ENCODE measurements at regions not wholly inside any gene's neighbourhood (a gene's known extent, or its start where the extent isn't known, plus 50 kb on each side); places are given as distances from the start of the nearest gene placed in this dataset.

- intact Hi-C loops (cut with DNase I), result no loop called here
- H3K4me1 ChIP-seq, result no peaks in the 10 kb centered on the region
- no peaks in the 10 kb centered on the region for H3K36me3 ChIP-seq
- TF ChIP-seq POLR2A (IDR thresholded peaks at IDR 0.05) (no peak), CTCF (IDR thresholded peaks at IDR 0.05) (no peak)
- H3K27me3 ChIP-seq, result no peaks in the 10 kb centered on the region
- H3K9me3 ChIP-seq, result no peaks in the 10 kb centered on the region
- no peak for DNase-seq
- no peak overlapping the region for H3K27ac ChIP-seq
- 33 to 47% methylated on average over 3 to 4 of the region's 4 CpGs for WGBS, 2 donors
- no peak overlapping the region for H3K4me3 ChIP-seq (replicated peaks in 1 of 3)
Measured at GRCh38 chr2:118312969-118313756, 224.9 kb downstream of the INSIG2 start.

DNA sequence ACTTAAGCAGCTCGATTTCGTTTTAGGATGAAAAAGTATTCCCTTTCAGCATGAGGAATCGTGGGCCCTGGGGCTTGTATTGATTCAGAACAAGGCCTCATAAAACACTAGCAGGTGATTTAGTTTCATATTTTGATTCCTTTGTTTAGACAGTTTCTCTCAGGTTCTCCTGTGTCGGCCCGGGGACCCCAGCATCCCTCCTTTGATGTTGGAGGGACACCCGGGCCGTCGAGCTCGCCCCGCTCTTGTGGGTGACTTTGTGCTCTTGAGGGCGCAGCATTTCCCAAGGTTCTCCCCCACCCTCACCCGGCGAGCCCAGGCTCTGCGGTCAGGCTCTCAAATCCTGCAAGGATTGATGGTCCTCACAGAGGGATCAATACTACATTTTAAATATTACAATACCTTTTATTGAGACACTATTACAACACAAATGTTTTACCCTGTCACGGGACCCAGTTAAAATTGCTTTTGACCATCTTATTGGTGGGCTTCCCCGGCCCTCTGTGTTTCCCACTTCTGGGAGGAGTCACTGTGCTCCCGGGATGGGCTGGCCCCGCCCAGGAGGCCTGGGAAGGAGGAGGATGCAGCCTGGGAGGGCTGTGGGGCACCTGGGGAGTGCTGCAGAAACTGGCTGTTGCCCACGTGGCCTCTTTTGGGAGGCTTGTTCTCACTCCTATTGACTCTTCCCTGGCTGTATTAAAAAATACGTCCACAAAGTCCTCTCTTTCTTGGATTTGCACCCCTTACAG is 222.6 kb downstream of the INSIG2 start:
- DNase-seq, result peak in 1 of 2 donors; percentile 3
- Histone ChIP-seq H3K9me3 (no peaks in the 10 kb centered on the region), H3K27me3 (no peaks in the 10 kb centered on the region), H3K27ac (no peak overlapping the region), H3K36me3 (no peaks in the 10 kb centered on the region), H3K4me3 (replicated peaks in 1 of 3) (peak overlapping the region in 2 of 3 donors; percentile 42 to 69), H3K4me1 (no peaks in the 10 kb centered on the region)
- intact Hi-C loops (cut with DNase I), result no loop called here
- no peak for TF ChIP-seq POLR2A (IDR thresholded peaks at IDR 0.05)
- TF ChIP-seq CTCF (IDR thresholded peaks at IDR 0.05), result no peak
- WGBS, 2 donors, result 33 to 37% methylated on average over 20 of the region's 20 CpGs

DNA sequence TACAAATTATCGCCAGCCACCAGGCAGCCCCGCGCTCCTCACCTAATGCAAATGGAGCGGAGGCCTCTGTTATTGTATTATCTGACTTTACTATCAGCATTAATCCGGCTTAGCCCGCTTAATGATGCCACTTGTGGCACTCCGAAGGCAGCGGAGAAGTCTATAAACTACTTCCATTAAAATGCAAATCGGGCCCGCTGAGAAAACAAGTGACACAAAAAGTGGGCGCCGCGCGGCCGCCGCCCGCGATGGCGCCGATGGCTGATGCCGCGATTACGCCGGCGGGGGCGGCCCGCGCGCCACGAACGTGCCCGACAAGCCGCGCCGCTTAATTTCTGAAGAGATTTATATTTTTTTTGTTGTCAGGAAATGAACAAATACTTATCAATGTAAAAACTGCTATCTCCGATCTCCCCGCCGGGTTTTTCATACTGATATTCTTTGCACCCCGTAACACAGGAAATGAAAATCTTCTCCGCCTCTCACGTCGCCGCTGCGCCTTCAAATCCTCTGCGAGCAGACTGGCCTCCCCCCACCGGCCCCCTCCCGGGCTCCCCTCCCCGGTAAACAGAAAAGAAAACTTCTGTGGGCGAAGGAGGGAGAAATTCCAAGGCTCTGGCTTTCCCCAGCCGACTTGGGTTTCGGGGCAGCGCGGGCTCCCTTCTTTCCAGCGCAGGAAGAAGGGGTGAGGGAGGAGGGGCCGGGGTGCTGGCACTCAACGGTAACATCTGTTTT is 221.8 kb downstream of the INSIG2 start:
- DNase-seq, result peak; percentile 30 to 37
- TF ChIP-seq CTCF (IDR thresholded peaks at IDR 0.05), result no peak
- TF ChIP-seq POLR2A (IDR thresholded peaks at IDR 0.05), result no peak
- intact Hi-C loops (cut with DNase I), result no loop called here

DNA sequence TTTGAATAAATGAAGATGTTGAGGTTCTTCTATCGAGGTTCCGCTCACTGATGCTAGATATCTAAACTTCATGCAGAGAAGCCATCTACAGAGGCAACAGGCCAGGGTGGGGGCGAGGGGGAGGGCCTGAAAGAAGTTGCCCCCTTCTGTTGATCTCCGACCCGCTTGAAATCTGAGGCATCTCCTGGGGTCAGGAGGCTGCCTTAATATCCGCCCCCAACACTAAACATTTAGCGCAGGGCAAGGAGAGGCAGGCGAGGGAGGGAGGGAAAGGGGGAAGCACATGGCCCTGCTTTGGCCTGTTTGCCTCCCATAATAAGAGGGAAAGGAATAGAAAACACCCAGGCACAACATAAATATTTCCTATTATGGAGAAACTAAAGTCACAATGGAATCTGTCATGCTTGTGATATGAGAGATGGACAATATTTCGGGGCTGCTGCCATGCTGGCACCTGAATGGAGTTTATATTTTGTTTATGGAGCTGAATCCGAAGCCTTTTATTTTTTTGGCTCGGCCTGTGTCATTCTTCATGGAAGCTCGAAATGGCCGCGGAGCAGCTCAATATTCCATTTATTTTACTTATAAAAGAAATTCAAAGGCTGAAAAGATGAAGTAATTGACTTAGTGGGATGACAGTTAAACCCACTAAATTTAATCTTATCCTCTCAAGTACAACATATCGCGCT is 221.1 kb downstream of the INSIG2 start:
- H3K9me3 ChIP-seq, result no peaks in the 10 kb centered on the region
- no peaks in the 10 kb centered on the region for H3K36me3 ChIP-seq
- no peak overlapping the region for H3K27ac ChIP-seq
- no peaks in the 10 kb centered on the region for H3K27me3 ChIP-seq
- peak in 1 of 2 donors; percentile 1 for DNase-seq
- no peaks in the 10 kb centered on the region for H3K4me1 ChIP-seq
- intact Hi-C loops (cut with DNase I), result no loop called here
- WGBS, 2 donors, result 64 to 69% methylated on average over 16 of the region's 16 CpGs
- H3K4me3 ChIP-seq (replicated peaks in 1 of 3), result peak overlapping the region; percentile 33 to 69 (median 42)
- no peak for TF ChIP-seq CTCF (IDR thresholded peaks at IDR 0.05)
- TF ChIP-seq POLR2A (IDR thresholded peaks at IDR 0.05), result no peak

More for the DNA sequence above, 221.8 kb downstream of the INSIG2 start:
- no peaks in the 10 kb centered on the region for H3K27me3 ChIP-seq
- WGBS, 2 donors, result 2 to 6% methylated on average over 56 of the region's 56 CpGs
- H3K4me3 ChIP-seq (replicated peaks in 1 of 3), result peak overlapping the region; percentile 33 to 69 (median 42)
- H3K27ac ChIP-seq, result no peak overlapping the region
- H3K36me3 ChIP-seq, result no peaks in the 10 kb centered on the region
- no peaks in the 10 kb centered on the region for H3K4me1 ChIP-seq
- no peaks in the 10 kb centered on the region for H3K9me3 ChIP-seq

Data from thyroid gland (tissue), 4 donors.